ENCODE measurements at regions not wholly inside any gene's neighbourhood (a gene's known extent, or its start where the extent isn't known, plus 50 kb on each side); places are given as distances from the start of the nearest gene placed in this dataset.

DNA sequence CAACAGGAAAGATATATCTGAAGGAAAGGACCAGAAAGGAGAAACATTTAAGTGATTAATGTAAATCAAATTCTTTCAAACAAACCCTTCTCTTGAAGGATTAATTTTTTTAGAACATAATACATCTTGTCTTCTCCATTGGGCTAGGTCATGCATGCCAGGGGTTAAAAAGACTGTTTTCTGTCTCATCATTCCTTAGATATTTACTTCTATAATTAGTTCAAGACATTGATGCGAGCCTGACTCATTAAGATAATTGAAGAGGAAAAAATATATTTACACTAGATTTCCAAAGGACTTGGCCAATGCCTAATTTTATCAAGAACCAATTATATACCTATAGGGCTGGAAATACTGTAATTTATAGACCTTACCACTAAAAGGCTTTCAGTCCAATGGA lies 166.6 kb upstream of the SETBP1 start:
- Histone ChIP-seq H3K79me2 (ENCODE audit: control insufficient read depth, insufficient read depth, low read length, unreplicated experiment) (no peaks in the 10 kb centered on the region), H3K36me3 (ENCODE audit: insufficient read depth, low read length) (no peaks in the 10 kb centered on the region), H3K4me1 (ENCODE audit: control insufficient read depth, insufficient read depth, low read length, unreplicated experiment) (peaks cover 16% of the 10 kb centered on the region), H3K4me3 (ENCODE audit: low read depth, low read length) (no peak overlapping the region), H3K27ac (ENCODE audit: low read depth, low read length) (no peak overlapping the region), H2AFZ (ENCODE audit: low read length, unreplicated experiment) (no peak overlapping the region), H3K27me3 (ENCODE audit: insufficient read depth, low read length) (no peaks in the 10 kb centered on the region)

DNA sequence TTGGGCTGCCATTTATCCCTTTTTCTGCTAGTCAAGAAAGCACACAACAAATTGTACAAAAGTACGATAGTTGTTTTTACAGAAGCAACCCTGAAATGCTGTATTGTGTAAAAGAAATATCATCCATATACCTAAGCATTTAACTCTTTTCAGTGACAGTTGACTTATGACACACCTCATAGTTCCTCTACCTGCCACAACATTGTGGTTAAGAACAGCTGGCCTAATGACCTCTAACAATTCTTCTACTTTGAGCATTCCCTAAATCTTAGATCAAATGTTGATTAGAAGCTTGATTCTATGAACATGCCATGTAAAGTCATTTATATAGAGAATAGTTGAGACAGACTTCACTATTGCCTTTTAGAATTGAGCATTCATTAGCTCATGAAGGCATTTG lies 165.9 kb upstream of the SETBP1 start:
- H3K79me2 ChIP-seq (ENCODE audit: control insufficient read depth, insufficient read depth, low read length, unreplicated experiment) = no peaks in the 10 kb centered on the region
- no peak overlapping the region for H3K4me3 ChIP-seq (ENCODE audit: low read depth, low read length)
- H2AFZ ChIP-seq (ENCODE audit: low read length, unreplicated experiment) = no peak overlapping the region
- no peaks in the 10 kb centered on the region for H3K27me3 ChIP-seq (ENCODE audit: insufficient read depth, low read length)
- H3K36me3 ChIP-seq (ENCODE audit: insufficient read depth, low read length) = no peaks in the 10 kb centered on the region
- H3K27ac ChIP-seq (ENCODE audit: low read depth, low read length) = no peak overlapping the region
- H3K4me1 ChIP-seq (ENCODE audit: control insufficient read depth, insufficient read depth, low read length, unreplicated experiment) = peaks cover 19% of the 10 kb centered on the region

DNA sequence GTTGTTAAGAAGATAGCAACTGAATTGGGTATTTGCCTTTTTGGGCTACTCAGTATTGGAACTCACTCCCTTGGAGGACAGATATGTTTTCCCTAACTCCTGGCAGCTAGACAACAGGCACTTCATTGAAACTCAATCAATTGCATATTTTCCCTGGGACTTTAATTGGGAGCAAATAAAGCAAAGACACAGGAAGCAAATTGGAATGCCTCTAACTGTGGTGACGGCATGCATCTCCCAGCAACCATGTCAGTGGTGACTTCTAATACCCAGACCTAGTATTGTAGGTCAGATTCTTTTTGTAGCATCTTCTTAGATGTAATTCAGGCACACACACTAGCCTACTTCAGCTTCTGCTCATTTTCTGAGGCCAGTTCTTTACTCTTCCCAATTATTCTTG lies 164.2 kb upstream of the SETBP1 start:
- Histone ChIP-seq H3K27me3 (ENCODE audit: insufficient read depth, low read length) (no peaks in the 10 kb centered on the region), H3K4me1 (ENCODE audit: control insufficient read depth, insufficient read depth, low read length, unreplicated experiment) (peaks cover 31% of the 10 kb centered on the region), H2AFZ (ENCODE audit: low read length, unreplicated experiment) (no peak overlapping the region), H3K4me3 (ENCODE audit: low read depth, low read length) (no peak overlapping the region), H3K79me2 (ENCODE audit: control insufficient read depth, insufficient read depth, low read length, unreplicated experiment) (no peaks in the 10 kb centered on the region), H3K27ac (ENCODE audit: low read depth, low read length) (no peak overlapping the region), H3K36me3 (ENCODE audit: insufficient read depth, low read length) (no peaks in the 10 kb centered on the region)

DNA sequence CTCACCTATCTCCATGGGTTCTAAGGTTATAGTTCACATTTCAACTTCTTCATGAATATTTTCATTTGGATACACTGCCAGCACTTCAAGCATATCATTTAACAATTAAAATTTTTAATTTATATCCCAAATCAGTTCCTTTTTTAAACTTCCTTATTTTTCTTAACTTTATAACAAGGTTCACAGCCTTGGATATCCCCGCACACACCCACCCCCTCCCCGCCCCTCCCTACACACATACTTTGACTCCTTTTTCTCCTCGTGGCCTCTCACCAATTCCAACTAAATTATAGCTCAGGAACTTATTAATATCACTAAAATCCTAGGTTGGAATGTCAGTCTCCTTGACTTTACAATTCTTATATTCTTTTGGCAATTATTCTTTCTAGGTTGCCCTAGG lies 163.6 kb upstream of the SETBP1 start:
- Histone ChIP-seq H3K79me2 (ENCODE audit: control insufficient read depth, insufficient read depth, low read length, unreplicated experiment) (no peaks in the 10 kb centered on the region), H3K36me3 (ENCODE audit: insufficient read depth, low read length) (no peaks in the 10 kb centered on the region), H3K27me3 (ENCODE audit: insufficient read depth, low read length) (no peaks in the 10 kb centered on the region), H3K27ac (ENCODE audit: low read depth, low read length) (no peak overlapping the region), H3K4me1 (ENCODE audit: control insufficient read depth, insufficient read depth, low read length, unreplicated experiment) (peaks cover 36% of the 10 kb centered on the region), H2AFZ (ENCODE audit: low read length, unreplicated experiment) (no peak overlapping the region), H3K4me3 (ENCODE audit: low read depth, low read length) (no peak overlapping the region)

DNA sequence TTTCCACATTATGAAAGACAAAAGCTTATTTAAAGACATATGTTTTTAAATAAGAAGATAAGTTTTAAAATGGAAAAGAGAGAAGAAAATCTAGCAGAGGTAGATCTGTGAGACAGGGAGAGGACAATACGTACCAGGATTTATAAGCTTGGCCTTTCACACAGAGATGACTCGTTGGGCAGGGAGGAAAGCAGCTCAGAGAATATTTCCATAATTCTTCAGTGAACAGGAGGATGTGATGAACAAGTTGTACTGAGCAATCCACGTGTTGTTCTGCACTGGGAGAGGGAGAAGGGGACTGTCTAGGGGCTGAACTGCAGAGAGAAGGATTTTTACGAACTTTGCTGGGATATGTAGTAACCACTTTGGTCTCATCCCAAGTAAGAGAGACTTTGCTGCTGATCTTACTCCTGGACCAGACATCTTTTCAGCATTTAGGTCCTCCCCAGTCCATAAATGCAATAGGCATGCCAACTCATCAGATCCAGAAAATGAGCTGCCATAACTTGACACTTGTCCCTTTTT lies 162.5 kb upstream of the SETBP1 start:
- Histone ChIP-seq H3K27me3 (ENCODE audit: insufficient read depth, low read length) (no peaks in the 10 kb centered on the region), H3K4me3 (ENCODE audit: low read depth, low read length) (no peak overlapping the region; the same call in 1 of the 2 replicates), H3K36me3 (ENCODE audit: insufficient read depth, low read length) (no peaks in the 10 kb centered on the region), H2AFZ (ENCODE audit: low read length, unreplicated experiment) (peak overlapping the region; percentile 29), H3K4me1 (ENCODE audit: control insufficient read depth, insufficient read depth, low read length, unreplicated experiment) (peaks cover 36% of the 10 kb centered on the region), H3K27ac (ENCODE audit: low read depth, low read length) (no peak overlapping the region; the same call in 1 of the 2 replicates), H3K79me2 (ENCODE audit: control insufficient read depth, insufficient read depth, low read length, unreplicated experiment) (no peaks in the 10 kb centered on the region)

DNA sequence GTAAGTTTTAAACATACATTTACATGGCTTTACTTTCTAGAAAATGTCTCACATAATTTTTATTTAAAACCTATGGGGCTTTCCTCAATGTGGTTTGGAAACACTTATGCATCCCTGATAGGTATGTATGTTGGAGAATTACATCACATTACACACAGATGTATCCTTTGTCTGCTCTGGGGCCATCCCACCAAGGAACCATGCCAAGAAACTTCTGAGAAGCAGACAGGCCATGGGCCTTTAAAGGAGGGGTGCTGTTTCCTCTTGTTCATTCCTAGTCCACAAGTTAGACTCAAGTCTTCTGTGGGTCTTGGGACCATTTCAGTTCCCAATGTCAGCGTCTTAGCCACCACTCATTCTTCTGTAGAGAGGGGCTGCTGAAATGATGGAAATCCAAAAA lies 162.0 kb upstream of the SETBP1 start:
- Histone ChIP-seq H3K4me3 (ENCODE audit: low read depth, low read length) (no peak overlapping the region), H3K4me1 (ENCODE audit: control insufficient read depth, insufficient read depth, low read length, unreplicated experiment) (peaks cover 36% of the 10 kb centered on the region), H3K36me3 (ENCODE audit: insufficient read depth, low read length) (no peaks in the 10 kb centered on the region), H3K79me2 (ENCODE audit: control insufficient read depth, insufficient read depth, low read length, unreplicated experiment) (no peaks in the 10 kb centered on the region), H2AFZ (ENCODE audit: low read length, unreplicated experiment) (peak overlapping the region; percentile 29), H3K27ac (ENCODE audit: low read depth, low read length) (no peak overlapping the region; the same call in 1 of the 2 replicates), H3K27me3 (ENCODE audit: insufficient read depth, low read length) (no peaks in the 10 kb centered on the region)

DNA sequence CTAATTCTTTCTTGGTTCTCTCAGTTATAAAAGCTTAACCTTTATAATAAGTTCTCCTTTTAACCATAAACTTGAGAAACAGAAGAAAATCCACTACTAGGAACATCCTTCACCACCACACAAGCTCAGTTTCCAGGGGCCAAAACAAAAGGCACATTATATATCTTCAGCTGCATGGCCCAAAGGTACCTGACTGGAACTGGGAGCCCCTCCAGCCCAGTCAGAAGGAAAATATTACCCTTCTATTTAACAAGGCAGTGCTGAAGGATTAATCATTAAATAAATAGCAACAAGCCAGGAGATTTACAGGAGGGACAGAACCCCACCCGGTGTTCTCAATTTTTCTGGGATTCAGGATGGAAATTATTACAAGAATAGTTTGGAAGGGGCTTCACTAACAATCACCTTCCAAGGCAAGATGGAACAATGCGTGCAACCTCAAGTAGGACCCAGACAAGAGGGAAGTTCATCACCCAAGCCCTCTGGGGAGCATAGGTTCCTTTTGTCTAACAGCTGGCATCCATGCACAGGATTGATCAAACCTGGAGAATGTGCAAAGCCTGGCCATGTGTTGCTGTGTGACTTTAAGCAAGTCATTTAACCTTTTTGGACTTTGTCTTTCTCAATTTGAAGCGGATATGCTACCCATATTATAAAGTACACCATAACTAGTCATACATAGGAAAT lies 159.6 kb upstream of the SETBP1 start:
- Histone ChIP-seq H3K79me2 (ENCODE audit: control insufficient read depth, insufficient read depth, low read length, unreplicated experiment) (no peaks in the 10 kb centered on the region), H3K27me3 (ENCODE audit: insufficient read depth, low read length) (no peaks in the 10 kb centered on the region), H3K4me3 (ENCODE audit: low read depth, low read length) (peak overlapping the region; percentile 3; the same call in 1 of the 2 replicates), H3K36me3 (ENCODE audit: insufficient read depth, low read length) (no peaks in the 10 kb centered on the region), H3K4me1 (ENCODE audit: control insufficient read depth, insufficient read depth, low read length, unreplicated experiment) (peaks cover 36% of the 10 kb centered on the region), H3K27ac (ENCODE audit: low read depth, low read length) (peak overlapping the region; percentile 52), H2AFZ (ENCODE audit: low read length, unreplicated experiment) (no peak overlapping the region)

DNA sequence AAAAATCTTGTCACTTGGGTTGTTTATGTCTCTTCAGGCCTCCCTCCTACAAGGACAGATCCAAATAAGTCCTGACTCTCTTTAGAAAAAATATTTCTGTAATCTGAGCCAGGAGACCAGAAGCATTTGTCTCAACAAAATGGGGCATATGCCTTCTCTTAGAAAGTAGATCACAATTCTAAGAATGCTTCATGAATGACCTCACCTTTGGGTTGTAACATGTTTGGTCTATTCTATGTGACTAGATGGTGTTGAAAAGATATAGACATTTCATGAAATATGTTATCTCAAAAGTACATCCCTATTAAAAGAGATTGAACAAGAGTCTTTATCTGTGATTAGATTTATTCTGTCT lies 159.0 kb upstream of the SETBP1 start:
- Histone ChIP-seq H3K36me3 (ENCODE audit: insufficient read depth, low read length) (no peaks in the 10 kb centered on the region), H3K4me3 (ENCODE audit: low read depth, low read length) (no peak overlapping the region), H3K27me3 (ENCODE audit: insufficient read depth, low read length) (no peaks in the 10 kb centered on the region), H2AFZ (ENCODE audit: low read length, unreplicated experiment) (no peak overlapping the region), H3K79me2 (ENCODE audit: control insufficient read depth, insufficient read depth, low read length, unreplicated experiment) (no peaks in the 10 kb centered on the region), H3K4me1 (ENCODE audit: control insufficient read depth, insufficient read depth, low read length, unreplicated experiment) (peaks cover 36% of the 10 kb centered on the region), H3K27ac (ENCODE audit: low read depth, low read length) (peak overlapping the region; percentile 52)

DNA sequence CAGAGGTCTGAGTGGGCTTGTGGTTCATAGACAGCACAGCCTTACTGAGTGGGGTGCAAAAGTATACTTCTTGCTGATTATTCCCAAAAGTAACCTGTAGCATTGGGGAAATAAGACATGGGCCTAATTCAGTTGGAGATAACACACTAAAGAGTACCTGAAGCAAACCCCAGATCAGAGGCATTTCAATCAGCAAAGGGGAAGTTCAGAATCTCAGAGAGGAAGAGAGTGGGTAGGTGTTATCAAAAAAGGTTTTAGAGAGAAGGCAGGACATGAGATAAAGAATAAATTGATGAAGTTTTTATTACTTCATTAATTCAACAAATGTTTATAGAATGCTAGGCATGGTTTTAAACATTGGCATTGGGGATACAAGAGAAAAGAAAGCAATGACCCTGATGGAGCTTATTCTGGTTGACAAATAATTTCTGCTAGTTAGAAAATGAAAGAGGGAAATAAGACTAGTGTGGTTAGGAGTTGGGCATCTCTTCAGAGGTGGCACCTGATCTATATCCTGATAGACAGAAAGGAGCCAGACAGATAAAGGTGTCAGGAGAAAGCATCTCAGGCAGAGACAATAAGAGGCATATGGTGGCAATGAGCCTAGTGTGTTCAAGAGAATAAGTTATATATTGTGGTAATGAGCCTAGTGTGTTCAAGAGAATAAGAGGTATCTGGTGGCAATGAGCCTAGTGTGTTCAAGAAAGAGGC lies 153.8 kb upstream of the SETBP1 start:
- no peak overlapping the region for H2AFZ ChIP-seq (ENCODE audit: low read length, unreplicated experiment)
- no peak overlapping the region for H3K4me3 ChIP-seq (ENCODE audit: low read depth, low read length)
- H3K27ac ChIP-seq (ENCODE audit: low read depth, low read length) = no peak overlapping the region
- peaks cover under 1% of the 10 kb centered on the region for H3K4me1 ChIP-seq (ENCODE audit: control insufficient read depth, insufficient read depth, low read length, unreplicated experiment)
- no peaks in the 10 kb centered on the region for H3K27me3 ChIP-seq (ENCODE audit: insufficient read depth, low read length)
- no peaks in the 10 kb centered on the region for H3K36me3 ChIP-seq (ENCODE audit: insufficient read depth, low read length)
- no peaks in the 10 kb centered on the region for H3K79me2 ChIP-seq (ENCODE audit: control insufficient read depth, insufficient read depth, low read length, unreplicated experiment)

DNA sequence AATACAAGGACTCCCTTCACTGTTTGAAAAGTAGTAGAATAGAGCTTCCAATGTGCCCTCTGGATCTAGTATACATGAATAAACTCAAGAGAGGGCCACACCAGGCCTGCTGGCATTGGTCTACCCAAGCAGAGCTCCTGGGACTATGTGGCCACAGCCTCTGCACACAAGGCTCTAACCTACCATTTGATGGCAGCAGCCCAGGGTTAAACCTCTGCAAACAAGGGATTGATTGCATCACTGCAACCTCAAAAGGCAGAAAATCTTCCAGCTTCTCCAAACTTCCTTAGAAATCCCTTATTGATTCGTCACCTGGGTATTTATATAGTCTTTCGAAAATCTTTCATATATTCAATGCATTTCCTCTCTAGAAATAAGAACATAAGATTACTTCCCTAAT lies 147.6 kb upstream of the SETBP1 start:
- H2AFZ ChIP-seq (ENCODE audit: low read length, unreplicated experiment) = no peak overlapping the region
- peaks cover 18% of the 10 kb centered on the region for H3K4me1 ChIP-seq (ENCODE audit: control insufficient read depth, insufficient read depth, low read length, unreplicated experiment)
- H3K4me3 ChIP-seq (ENCODE audit: low read depth, low read length) = no peak overlapping the region
- no peaks in the 10 kb centered on the region for H3K27me3 ChIP-seq (ENCODE audit: insufficient read depth, low read length)
- no peak overlapping the region for H3K27ac ChIP-seq (ENCODE audit: low read depth, low read length)
- H3K36me3 ChIP-seq (ENCODE audit: insufficient read depth, low read length) = no peaks in the 10 kb centered on the region
- no peaks in the 10 kb centered on the region for H3K79me2 ChIP-seq (ENCODE audit: control insufficient read depth, insufficient read depth, low read length, unreplicated experiment)

DNA sequence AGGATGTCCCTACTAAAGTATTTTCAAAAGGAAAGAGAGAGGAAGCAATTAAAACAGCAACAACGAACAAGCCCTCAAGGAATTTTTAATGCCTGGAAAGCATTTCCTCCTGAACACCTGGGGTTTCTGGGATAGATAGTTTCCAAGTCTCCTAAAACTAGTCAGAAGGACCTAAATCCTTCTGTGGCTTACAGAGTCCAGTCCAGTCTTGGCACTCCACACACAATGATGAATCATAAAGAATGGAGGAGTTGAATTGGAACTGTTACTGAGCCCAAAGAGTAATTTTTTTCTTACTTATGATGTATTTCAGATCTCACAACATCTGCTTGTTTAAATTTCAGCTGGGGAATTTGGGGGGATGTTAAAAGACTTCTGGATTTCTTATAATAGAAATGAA lies 144.6 kb upstream of the SETBP1 start:
- H3K27ac ChIP-seq (ENCODE audit: low read depth, low read length) = no peak overlapping the region
- H2AFZ ChIP-seq (ENCODE audit: low read length, unreplicated experiment) = no peak overlapping the region
- no peaks in the 10 kb centered on the region for H3K36me3 ChIP-seq (ENCODE audit: insufficient read depth, low read length)
- H3K27me3 ChIP-seq (ENCODE audit: insufficient read depth, low read length) = no peaks in the 10 kb centered on the region
- no peak overlapping the region for H3K4me3 ChIP-seq (ENCODE audit: low read depth, low read length)
- H3K4me1 ChIP-seq (ENCODE audit: control insufficient read depth, insufficient read depth, low read length, unreplicated experiment) = peaks cover 18% of the 10 kb centered on the region
- no peaks in the 10 kb centered on the region for H3K79me2 ChIP-seq (ENCODE audit: control insufficient read depth, insufficient read depth, low read length, unreplicated experiment)

Data from ACC112 (cell line).